SK-N-SH treated with all-trans-retinoic acid at 6 μM for 48 hours (cell line): ENCODE measurements at regions not wholly inside any gene's neighbourhood (a gene's known extent, or its start where the extent isn't known, plus 50 kb on each side); places are given as distances from the start of the nearest gene placed in this dataset.

Experiments
- ATAC-seq: fragments of 200-7000 bp; cut with Tn5 transposase; 3 replicates; pipeline ENCODE4 v1.9.1; 2020; ENCODE audit warnings: mild to moderate bottlenecking, moderate library complexity
- ARNTL ChIP-seq: fragments of 450-650 bp; formaldehyde crosslinking; IDR thresholded peaks from 2 replicates; pipeline ENCODE4 v1.5.0; 2020; ENCODE audit warnings: low read depth, mild to moderate bottlenecking, moderate library complexity, borderline replicate concordance
- BACH2 ChIP-seq: fragments of 250-450 bp; sonication (Bioruptor Pico); IDR thresholded peaks from 2 replicates; pipeline ENCODE4 v1.9.0; 2021; ENCODE audit warnings: mild to moderate bottlenecking, borderline replicate concordance
- CSDC2 ChIP-seq: fragments of 250-450 bp; sonication (Bioruptor Pico); IDR thresholded peaks from 2 replicates; pipeline ENCODE4 v1.5.0; 2020; ENCODE audit warnings: mild to moderate bottlenecking, moderate library complexity
- ESRRG ChIP-seq: fragments of 250-450 bp; sonication (Bioruptor Pico); IDR thresholded peaks from 2 replicates; pipeline ENCODE4 v1.6.1; 2021; ENCODE audit warnings: mild to moderate bottlenecking
- GLIS3 ChIP-seq: fragments of 250-450 bp; sonication (Bioruptor Pico); IDR thresholded peaks from 2 replicates; pipeline ENCODE4 v1.5.0; 2020; ENCODE audit warnings: mild to moderate bottlenecking, moderate library complexity
- ISL1 ChIP-seq: fragments of 250-450 bp; sonication (Bioruptor Pico); IDR thresholded peaks from 2 replicates; pipeline ENCODE4 v2.1.2; 2022; ENCODE audit warnings: mild to moderate bottlenecking, moderate library complexity
- OSR1 ChIP-seq: fragments of 250-450 bp; sonication (Bioruptor Pico); IDR thresholded peaks from 2 replicates; pipeline ENCODE4 v1.8.0; 2022; ENCODE audit warnings: moderate library complexity, mild to moderate bottlenecking, inconsistent platforms
- PATZ1 ChIP-seq: fragments of 250-450 bp; sonication (Bioruptor Pico); IDR thresholded peaks from 2 replicates; pipeline ENCODE4 v1.8.0; 2020; ENCODE audit warnings: mild to moderate bottlenecking, moderate library complexity, borderline replicate concordance
- PPARA ChIP-seq: fragments of 250-450 bp; sonication (Bioruptor Pico); IDR thresholded peaks from 2 replicates; pipeline ENCODE4 v1.5.0; 2020; ENCODE audit warnings: mild to moderate bottlenecking, borderline replicate concordance
- RARB ChIP-seq: fragments of 250-450 bp; sonication (Bioruptor Pico); IDR thresholded peaks from 2 replicates; pipeline ENCODE4 v1.8.0; 2021; ENCODE audit warnings: mild to moderate bottlenecking, moderate library complexity
- SNAI2 ChIP-seq: fragments of 250-450 bp; sonication (Bioruptor Pico); IDR thresholded peaks from 2 replicates; pipeline ENCODE4 v1.5.0; 2020; ENCODE audit warnings: mild to moderate bottlenecking, moderate library complexity
- TCF4 ChIP-seq: fragments of 250-450 bp; sonication (Bioruptor Pico); IDR thresholded peaks from 2 replicates; pipeline ENCODE4 v1.8.0; 2021; ENCODE audit warnings: mild to moderate bottlenecking, moderate library complexity, borderline replicate concordance
- TOX ChIP-seq: fragments of 250-450 bp; sonication (Bioruptor Pico); IDR thresholded peaks from 2 replicates; pipeline ENCODE4 v1.8.0; 2021; ENCODE audit warnings: mild to moderate bottlenecking, moderate library complexity, borderline replicate concordance
- TSHZ2 ChIP-seq: fragments of 250-450 bp; sonication (Bioruptor Pico); IDR thresholded peaks from 2 replicates; pipeline ENCODE4 v1.5.0; 2020; ENCODE audit warnings: mild to moderate bottlenecking, moderate library complexity
- ZC3H10 ChIP-seq: fragments of 250-450 bp; sonication (Bioruptor Pico); IDR thresholded peaks from 2 replicates; pipeline ENCODE4 v1.5.1; 2021; ENCODE audit warnings: mild to moderate bottlenecking, moderate library complexity
- ZFP30 ChIP-seq: fragments of 450-650 bp; formaldehyde crosslinking; IDR thresholded peaks from 2 replicates; pipeline ENCODE4 v1.5.0; 2022; ENCODE audit warnings: mild to moderate bottlenecking, moderate library complexity
- ZNF565 ChIP-seq: fragments of 450-650 bp; formaldehyde crosslinking; conservative IDR thresholded peaks from 2 replicates; pipeline ENCODE4 v1.5.0; 2020; ENCODE audit warnings: low read depth, mild to moderate bottlenecking, moderate library complexity
- ZNF70 ChIP-seq: fragments of 450-650 bp; formaldehyde crosslinking; IDR thresholded peaks from 2 replicates; pipeline ENCODE4 v1.5.0; 2020; ENCODE audit warnings: mild to moderate bottlenecking, moderate library complexity
- ZNF8 ChIP-seq: fragments of 450-650 bp; formaldehyde crosslinking; IDR thresholded peaks from 2 replicates; pipeline ENCODE4 v1.5.0; 2020; ENCODE audit warnings: mild to moderate bottlenecking, moderate library complexity
- TF ChIP-seq, protein P1 (sequence below): fragments of 250-450 bp; sonication (Bioruptor Pico); IDR thresholded peaks from 2 replicates; pipeline ENCODE4 v1.5.1; 2020; ENCODE audit warnings: low read depth, mild to moderate bottlenecking, moderate library complexity
- TF ChIP-seq, protein P2 (sequence below): fragments of 250-450 bp; sonication (Bioruptor Pico); IDR thresholded peaks from 2 replicates; pipeline ENCODE4 v1.8.0; 2021; ENCODE audit warnings: low read depth, mild to moderate bottlenecking, moderate library complexity, borderline replicate concordance

- TF ChIP-seq ZNF8 (no peak), ZNF70 (no peak), ARNTL (CRISPR knock-in tag) (no peak), ZNF565 (no peak), ZFP30 (CRISPR knock-in tag) (no peak), RARB (no peak), SNAI2 (CRISPR knock-in tag) (no peak), OSR1 (CRISPR knock-in tag) (no peak), GLIS3 (CRISPR knock-in tag) (no peak)
Measured at GRCh38 chr5:125153231-125153630, 406.8 kb upstream of the ZNF608 start (continued).

GRCh38 chr5:125154301-125155110 is 408.1 kb upstream of the ZNF608 start:
- no peak for ATAC-seq
- TF ChIP-seq, protein P1, sequence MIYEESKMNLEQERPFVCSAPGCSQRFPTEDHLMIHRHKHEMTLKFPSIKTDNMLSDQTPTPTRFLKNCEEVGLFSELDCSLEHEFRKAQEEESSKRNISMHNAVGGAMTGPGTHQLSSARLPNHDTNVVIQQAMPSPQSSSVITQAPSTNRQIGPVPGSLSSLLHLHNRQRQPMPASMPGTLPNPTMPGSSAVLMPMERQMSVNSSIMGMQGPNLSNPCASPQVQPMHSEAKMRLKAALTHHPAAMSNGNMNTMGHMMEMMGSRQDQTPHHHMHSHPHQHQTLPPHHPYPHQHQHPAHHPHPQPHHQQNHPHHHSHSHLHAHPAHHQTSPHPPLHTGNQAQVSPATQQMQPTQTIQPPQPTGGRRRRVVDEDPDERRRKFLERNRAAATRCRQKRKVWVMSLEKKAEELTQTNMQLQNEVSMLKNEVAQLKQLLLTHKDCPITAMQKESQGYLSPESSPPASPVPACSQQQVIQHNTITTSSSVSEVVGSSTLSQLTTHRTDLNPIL (CRISPR knock-in tag), result no peak
- no peak for TF ChIP-seq ISL1 (CRISPR knock-in tag)
- TF ChIP-seq ARNTL (CRISPR knock-in tag), result no peak
- TF ChIP-seq TSHZ2, result no peak
- no peak for TF ChIP-seq BACH2
- TF ChIP-seq CSDC2 (CRISPR knock-in tag), result no peak
- no peak for TF ChIP-seq ZC3H10 (CRISPR knock-in tag)
- TF ChIP-seq ZFP30 (CRISPR knock-in tag), result no peak
- TF ChIP-seq ESRRG (CRISPR knock-in tag), result no peak
- no peak for TF ChIP-seq OSR1 (CRISPR knock-in tag)
- TF ChIP-seq PATZ1 (CRISPR knock-in tag), result no peak
- no peak for TF ChIP-seq TCF4 (CRISPR knock-in tag)
- no peak for TF ChIP-seq TOX (CRISPR knock-in tag)
- no peak for TF ChIP-seq ZNF565
- TF ChIP-seq, protein P2, sequence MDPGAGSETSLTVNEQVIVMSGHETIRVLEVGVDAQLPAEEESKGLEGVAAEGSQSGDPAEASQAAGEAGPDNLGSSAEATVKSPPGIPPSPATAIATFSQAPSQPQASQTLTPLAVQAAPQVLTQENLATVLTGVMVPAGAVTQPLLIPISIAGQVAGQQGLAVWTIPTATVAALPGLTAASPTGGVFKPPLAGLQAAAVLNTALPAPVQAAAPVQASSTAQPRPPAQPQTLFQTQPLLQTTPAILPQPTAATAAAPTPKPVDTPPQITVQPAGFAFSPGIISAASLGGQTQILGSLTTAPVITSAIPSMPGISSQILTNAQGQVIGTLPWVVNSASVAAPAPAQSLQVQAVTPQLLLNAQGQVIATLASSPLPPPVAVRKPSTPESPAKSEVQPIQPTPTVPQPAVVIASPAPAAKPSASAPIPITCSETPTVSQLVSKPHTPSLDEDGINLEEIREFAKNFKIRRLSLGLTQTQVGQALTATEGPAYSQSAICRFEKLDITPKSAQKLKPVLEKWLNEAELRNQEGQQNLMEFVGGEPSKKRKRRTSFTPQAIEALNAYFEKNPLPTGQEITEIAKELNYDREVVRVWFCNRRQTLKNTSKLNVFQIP (CRISPR knock-in tag), result no peak
- TF ChIP-seq SNAI2 (CRISPR knock-in tag), result no peak

DNA sequence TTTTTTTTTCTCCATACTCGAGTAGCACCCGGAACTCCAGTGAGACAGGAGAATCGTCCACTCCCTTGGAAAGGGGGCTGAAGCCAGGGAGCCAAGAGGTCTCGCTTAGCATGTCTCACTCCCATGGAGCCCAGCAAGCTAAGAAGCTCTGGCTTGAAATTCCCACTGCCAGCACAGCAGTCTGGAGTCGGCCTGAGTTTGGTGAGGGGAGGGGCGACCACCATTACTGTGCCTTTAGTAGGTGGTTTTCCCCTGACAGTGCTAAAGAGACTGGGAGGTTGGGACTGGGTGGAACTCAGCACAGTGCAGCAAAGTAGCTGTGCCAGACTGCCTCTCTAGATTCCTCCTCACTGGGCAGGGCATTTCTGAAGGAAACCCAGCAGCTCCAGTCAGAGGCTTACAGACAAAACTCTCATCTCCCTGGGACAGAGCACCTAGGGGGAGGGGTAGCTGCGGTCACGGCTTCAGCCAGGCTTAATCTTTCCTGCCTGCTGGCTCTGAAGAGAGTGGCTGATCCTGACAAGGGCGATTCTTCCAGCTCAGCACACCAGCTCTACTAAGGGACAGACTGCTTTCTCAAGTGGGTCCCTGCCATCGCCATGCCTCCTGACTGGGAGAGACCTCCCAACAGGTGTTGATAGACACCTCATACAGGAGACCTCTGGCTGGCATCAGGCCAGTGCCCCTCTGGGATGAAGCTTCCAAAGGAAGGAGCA is 414.5 kb upstream of the ZNF608 start:
- ATAC-seq, result no peak
- no peak for TF ChIP-seq TOX (CRISPR knock-in tag)
- no peak for TF ChIP-seq TSHZ2
- TF ChIP-seq PPARA (CRISPR knock-in tag), result no peak
- TF ChIP-seq OSR1 (CRISPR knock-in tag), result no peak
- TF ChIP-seq PATZ1 (CRISPR knock-in tag), result no peak
- no peak for TF ChIP-seq ZNF70
- TF ChIP-seq ISL1 (CRISPR knock-in tag), result no peak
- TF ChIP-seq RARB, result no peak
- TF ChIP-seq ZFP30 (CRISPR knock-in tag), result no peak
- TF ChIP-seq ZNF565, result no peak
- no peak for TF ChIP-seq ZNF8
- TF ChIP-seq, protein P1 (CRISPR knock-in tag), result no peak
- TF ChIP-seq GLIS3 (CRISPR knock-in tag), result no peak
- TF ChIP-seq BACH2, result no peak
